ENCODE measurements at regions not wholly inside any gene's neighbourhood (a gene's known extent, or its start where the extent isn't known, plus 50 kb on each side); places are given as distances from the start of the nearest gene placed in this dataset.
"Not testable (repeated sequence)": the region's sequence is repeated elsewhere in the genome, so short reads cannot be mapped to it uniquely, and the experiment has no call there.

DNA sequence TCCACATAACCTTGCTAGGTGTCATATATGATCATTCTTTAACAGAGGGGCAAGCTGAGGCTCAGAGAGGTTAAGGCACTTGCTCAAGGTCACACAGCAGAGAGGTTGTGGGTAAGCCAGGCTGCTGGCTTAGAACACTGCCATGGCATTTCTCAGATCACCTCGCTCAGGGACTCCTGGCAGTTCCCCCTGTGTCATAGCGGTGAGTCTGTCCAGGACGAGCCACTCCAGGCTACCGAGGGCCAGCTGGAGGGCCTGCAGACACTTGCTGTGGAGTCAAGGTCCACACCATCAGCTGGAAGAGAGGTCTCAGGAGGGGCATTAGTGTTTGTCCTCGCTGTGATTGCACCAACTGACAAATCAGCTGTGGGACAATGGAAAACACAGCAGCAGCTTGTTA is 794.7 kb downstream of the SPATA31A7 start:
- not testable (repeated sequence) for TF ChIP-seq EZH2phosphoT487 (IDR thresholded peaks at IDR 0.05)
- TF ChIP-seq, protein P1, sequence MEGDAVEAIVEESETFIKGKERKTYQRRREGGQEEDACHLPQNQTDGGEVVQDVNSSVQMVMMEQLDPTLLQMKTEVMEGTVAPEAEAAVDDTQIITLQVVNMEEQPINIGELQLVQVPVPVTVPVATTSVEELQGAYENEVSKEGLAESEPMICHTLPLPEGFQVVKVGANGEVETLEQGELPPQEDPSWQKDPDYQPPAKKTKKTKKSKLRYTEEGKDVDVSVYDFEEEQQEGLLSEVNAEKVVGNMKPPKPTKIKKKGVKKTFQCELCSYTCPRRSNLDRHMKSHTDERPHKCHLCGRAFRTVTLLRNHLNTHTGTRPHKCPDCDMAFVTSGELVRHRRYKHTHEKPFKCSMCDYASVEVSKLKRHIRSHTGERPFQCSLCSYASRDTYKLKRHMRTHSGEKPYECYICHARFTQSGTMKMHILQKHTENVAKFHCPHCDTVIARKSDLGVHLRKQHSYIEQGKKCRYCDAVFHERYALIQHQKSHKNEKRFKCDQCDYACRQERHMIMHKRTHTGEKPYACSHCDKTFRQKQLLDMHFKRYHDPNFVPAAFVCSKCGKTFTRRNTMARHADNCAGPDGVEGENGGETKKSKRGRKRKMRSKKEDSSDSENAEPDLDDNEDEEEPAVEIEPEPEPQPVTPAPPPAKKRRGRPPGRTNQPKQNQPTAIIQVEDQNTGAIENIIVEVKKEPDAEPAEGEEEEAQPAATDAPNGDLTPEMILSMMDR (IDR thresholded peaks at IDR 0.05): not testable (repeated sequence)

All from neural progenitor cell (in vitro differentiated cells).